NCI-H69 (cell line): ENCODE measurements at regions not wholly inside any gene's neighbourhood (a gene's known extent, or its start where the extent isn't known, plus 50 kb on each side); places are given as distances from the start of the nearest gene placed in this dataset.
"Not testable (repeated sequence)": the region's sequence is repeated elsewhere in the genome, so short reads cannot be mapped to it uniquely, and the experiment has no call there.

Experiments
- DNase-seq: peaks from one replicate; lab custom pipeline; 2025; lab: John Stamatoyannopoulos, UW

GRCh38 chr12:13924286-13924685 lies 57.1 kb downstream of the GRIN2B start:
- DNase-seq, result no peak

- DNase-seq, result no peak
Measured at GRCh38 chr12:13918897-13919296, 62.5 kb downstream of the GRIN2B start.

- no peak for DNase-seq
Measured at GRCh38 chr12:13915096-13915495, 66.3 kb downstream of the GRIN2B start.

GRCh38 chr12:13913371-13913770 lies 68.0 kb downstream of the GRIN2B start:
- no peak for DNase-seq

- no peak for DNase-seq
Measured at GRCh38 chr12:13911756-13912554, 69.4 kb downstream of the GRIN2B start.

- no peak for DNase-seq
Measured at GRCh38 chr12:13905794-13906193, 75.6 kb downstream of the GRIN2B start.

GRCh38 chr12:13900718-13901117 lies 80.7 kb downstream of the GRIN2B start:
- DNase-seq, result peak; percentile 39

GRCh38 chr12:13898387-13898786 lies 83.0 kb downstream of the GRIN2B start:
- not testable (repeated sequence) for DNase-seq

- DNase-seq, result no peak
Measured at GRCh38 chr12:13897811-13898210, 83.6 kb downstream of the GRIN2B start.

GRCh38 chr12:13896063-13896626 lies 85.3 kb downstream of the GRIN2B start:
- DNase-seq, result no peak

GRCh38 chr12:13891902-13892301 lies 89.5 kb downstream of the GRIN2B start:
- no peak for DNase-seq

GRCh38 chr12:13890943-13891342 lies 90.5 kb downstream of the GRIN2B start:
- DNase-seq, result no peak

GRCh38 chr12:13887779-13888388 lies 93.5 kb downstream of the GRIN2B start:
- DNase-seq, result no peak

- no peak for DNase-seq
Measured at GRCh38 chr12:13882176-13882575, 99.2 kb downstream of the GRIN2B start.

- no peak for DNase-seq
Measured at GRCh38 chr12:13880613-13881012, 100.8 kb downstream of the GRIN2B start.

GRCh38 chr12:13875744-13876143 lies 105.7 kb downstream of the GRIN2B start:
- peak; percentile 4 for DNase-seq

GRCh38 chr12:13870255-13870654 lies 111.1 kb downstream of the GRIN2B start:
- DNase-seq, result no peak

GRCh38 chr12:13864081-13864673 lies 117.2 kb downstream of the GRIN2B start:
- peak; percentile 68 for DNase-seq

- DNase-seq, result no peak
Measured at GRCh38 chr12:13857750-13858149, 123.7 kb downstream of the GRIN2B start.

GRCh38 chr12:13853471-13853870 lies 127.9 kb downstream of the GRIN2B start:
- DNase-seq, result no peak

GRCh38 chr12:13851828-13852227 lies 129.6 kb downstream of the GRIN2B start:
- DNase-seq, result peak; percentile 71

GRCh38 chr12:13849456-13849855 lies 131.9 kb downstream of the GRIN2B start:
- DNase-seq, result no peak

GRCh38 chr12:13843841-13844240 lies 137.6 kb downstream of the GRIN2B start:
- no peak for DNase-seq
